ENCODE measurements at regions not wholly inside any gene's neighbourhood (a gene's known extent, or its start where the extent isn't known, plus 50 kb on each side); places are given as distances from the start of the nearest gene placed in this dataset.

DNA sequence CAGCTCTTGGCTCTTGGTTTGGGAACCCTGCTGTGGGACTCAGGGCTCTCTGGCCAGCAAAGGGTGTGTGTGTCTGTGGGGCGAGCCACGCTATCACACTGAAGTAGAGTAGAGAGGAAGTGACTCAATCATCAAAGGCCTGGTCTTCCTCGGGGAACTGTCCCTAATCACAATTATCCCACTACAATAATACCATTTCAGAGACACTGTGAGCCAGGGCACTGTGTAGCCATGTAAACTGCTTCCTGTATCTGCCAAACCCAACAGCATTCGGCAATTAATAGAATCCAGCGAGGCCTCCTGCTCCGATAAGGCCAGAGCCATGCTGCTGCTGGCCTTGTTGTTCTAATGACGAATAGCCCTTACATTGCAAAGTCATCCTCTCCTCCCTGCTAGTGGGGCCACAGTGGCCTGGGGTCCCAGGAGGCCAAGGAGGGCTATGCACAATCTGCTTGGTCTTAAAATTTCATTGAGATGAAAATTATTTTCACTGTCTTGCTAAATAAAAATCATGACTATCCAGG is 49.8 kb upstream of the LMO2 start:
- TF ChIP-seq, protein P1, sequence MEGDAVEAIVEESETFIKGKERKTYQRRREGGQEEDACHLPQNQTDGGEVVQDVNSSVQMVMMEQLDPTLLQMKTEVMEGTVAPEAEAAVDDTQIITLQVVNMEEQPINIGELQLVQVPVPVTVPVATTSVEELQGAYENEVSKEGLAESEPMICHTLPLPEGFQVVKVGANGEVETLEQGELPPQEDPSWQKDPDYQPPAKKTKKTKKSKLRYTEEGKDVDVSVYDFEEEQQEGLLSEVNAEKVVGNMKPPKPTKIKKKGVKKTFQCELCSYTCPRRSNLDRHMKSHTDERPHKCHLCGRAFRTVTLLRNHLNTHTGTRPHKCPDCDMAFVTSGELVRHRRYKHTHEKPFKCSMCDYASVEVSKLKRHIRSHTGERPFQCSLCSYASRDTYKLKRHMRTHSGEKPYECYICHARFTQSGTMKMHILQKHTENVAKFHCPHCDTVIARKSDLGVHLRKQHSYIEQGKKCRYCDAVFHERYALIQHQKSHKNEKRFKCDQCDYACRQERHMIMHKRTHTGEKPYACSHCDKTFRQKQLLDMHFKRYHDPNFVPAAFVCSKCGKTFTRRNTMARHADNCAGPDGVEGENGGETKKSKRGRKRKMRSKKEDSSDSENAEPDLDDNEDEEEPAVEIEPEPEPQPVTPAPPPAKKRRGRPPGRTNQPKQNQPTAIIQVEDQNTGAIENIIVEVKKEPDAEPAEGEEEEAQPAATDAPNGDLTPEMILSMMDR (IDR thresholded peaks at IDR 0.05; ENCODE audit: extremely low read depth in 1 of 2, insufficient read depth in 1 of 2, low read depth in 1 of 2, low read length in 2 of 2) = no peak
- TF ChIP-seq POLR2AphosphoS5 (IDR thresholded peaks at IDR 0.05; ENCODE audit: insufficient read depth, low read depth, low read length) = peak; percentile 87
- TF ChIP-seq JUN (IDR thresholded peaks at IDR 0.05; ENCODE audit: borderline replicate concordance, insufficient read depth, insufficient read length, low read depth) = peak; percentile 72
- peak; percentile 27 for TF ChIP-seq POLR2A (IDR thresholded peaks at IDR 0.05; ENCODE audit: low read depth, low read length)
- TF ChIP-seq EZH2 (IDR thresholded peaks at IDR 0.05; ENCODE audit: borderline replicate concordance, low read depth, low read length, severe bottlenecking) = no peak
- no peak for TF ChIP-seq MYC (IDR thresholded peaks at IDR 0.05; ENCODE audit: low read depth, low read length)
- TF ChIP-seq, protein P2, sequence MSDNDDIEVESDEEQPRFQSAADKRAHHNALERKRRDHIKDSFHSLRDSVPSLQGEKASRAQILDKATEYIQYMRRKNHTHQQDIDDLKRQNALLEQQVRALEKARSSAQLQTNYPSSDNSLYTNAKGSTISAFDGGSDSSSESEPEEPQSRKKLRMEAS (IDR thresholded peaks at IDR 0.05; ENCODE audit: insufficient read depth, insufficient read length) = no peak
